ENCODE measurements at regions not wholly inside any gene's neighbourhood (a gene's known extent, or its start where the extent isn't known, plus 50 kb on each side); places are given as distances from the start of the nearest gene placed in this dataset.

DNA sequence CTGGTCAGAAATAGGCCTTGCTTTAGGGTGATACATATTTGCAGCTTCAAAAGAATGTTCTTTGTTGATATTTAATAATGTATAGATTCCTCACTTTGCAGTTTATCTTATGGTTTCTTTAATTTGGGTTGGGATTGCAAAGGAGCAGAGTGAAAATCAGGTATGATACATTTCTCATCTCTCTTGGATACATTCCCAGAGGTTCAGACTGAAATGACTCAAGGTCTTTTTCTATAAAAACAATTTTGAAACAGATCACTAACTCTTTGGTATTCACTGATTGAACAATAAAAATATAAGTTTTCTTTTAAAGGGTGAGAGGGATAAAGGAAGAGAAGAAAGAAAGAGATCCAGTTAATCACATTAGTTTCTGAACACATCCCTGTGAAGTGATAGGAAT lies 606.5 kb upstream of the CAMK1G start:
- no peak for DNase-seq (ENCODE audit: low read depth)
- no peak overlapping the region for H3K4me3 ChIP-seq (ENCODE audit: low read depth, low read length)
- TF ChIP-seq, protein P1, sequence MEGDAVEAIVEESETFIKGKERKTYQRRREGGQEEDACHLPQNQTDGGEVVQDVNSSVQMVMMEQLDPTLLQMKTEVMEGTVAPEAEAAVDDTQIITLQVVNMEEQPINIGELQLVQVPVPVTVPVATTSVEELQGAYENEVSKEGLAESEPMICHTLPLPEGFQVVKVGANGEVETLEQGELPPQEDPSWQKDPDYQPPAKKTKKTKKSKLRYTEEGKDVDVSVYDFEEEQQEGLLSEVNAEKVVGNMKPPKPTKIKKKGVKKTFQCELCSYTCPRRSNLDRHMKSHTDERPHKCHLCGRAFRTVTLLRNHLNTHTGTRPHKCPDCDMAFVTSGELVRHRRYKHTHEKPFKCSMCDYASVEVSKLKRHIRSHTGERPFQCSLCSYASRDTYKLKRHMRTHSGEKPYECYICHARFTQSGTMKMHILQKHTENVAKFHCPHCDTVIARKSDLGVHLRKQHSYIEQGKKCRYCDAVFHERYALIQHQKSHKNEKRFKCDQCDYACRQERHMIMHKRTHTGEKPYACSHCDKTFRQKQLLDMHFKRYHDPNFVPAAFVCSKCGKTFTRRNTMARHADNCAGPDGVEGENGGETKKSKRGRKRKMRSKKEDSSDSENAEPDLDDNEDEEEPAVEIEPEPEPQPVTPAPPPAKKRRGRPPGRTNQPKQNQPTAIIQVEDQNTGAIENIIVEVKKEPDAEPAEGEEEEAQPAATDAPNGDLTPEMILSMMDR (IDR thresholded peaks at IDR 0.05; ENCODE audit: insufficient read depth, low read length, poor library complexity, severe bottlenecking), result no peak
- H3K27me3 ChIP-seq (ENCODE audit: control insufficient read depth, insufficient read depth, low read length), result no peaks in the 10 kb centered on the region
- H3K36me3 ChIP-seq (ENCODE audit: control insufficient read depth, insufficient read depth, low read length), result no peaks in the 10 kb centered on the region

GRCh38 chr1:208977638-208978256 lies 605.8 kb upstream of the CAMK1G start:
- no peaks in the 10 kb centered on the region for H3K27me3 ChIP-seq (ENCODE audit: control insufficient read depth, insufficient read depth, low read length)
- DNase-seq (ENCODE audit: low read depth), result no peak

GRCh38 chr1:208979776-208980175 lies 603.7 kb upstream of the CAMK1G start:
- H3K27me3 ChIP-seq (ENCODE audit: control insufficient read depth, insufficient read depth, low read length), result no peaks in the 10 kb centered on the region
- H3K4me3 ChIP-seq (ENCODE audit: low read depth, low read length), result no peak overlapping the region
- DNase-seq (ENCODE audit: low read depth), result no peak
- H3K36me3 ChIP-seq (ENCODE audit: control insufficient read depth, insufficient read depth, low read length), result no peaks in the 10 kb centered on the region
- TF ChIP-seq, protein P1 (IDR thresholded peaks at IDR 0.05; ENCODE audit: insufficient read depth, low read length, poor library complexity, severe bottlenecking), result no peak

More at GRCh38 chr1:208977638-208978256, 605.8 kb upstream of the CAMK1G start:
- Histone ChIP-seq H3K36me3 (ENCODE audit: control insufficient read depth, insufficient read depth, low read length) (no peaks in the 10 kb centered on the region), H3K4me3 (ENCODE audit: low read depth, low read length) (no peak overlapping the region)
- TF ChIP-seq, protein P1 (IDR thresholded peaks at IDR 0.05; ENCODE audit: insufficient read depth, low read length, poor library complexity, severe bottlenecking), result no peak

DNA sequence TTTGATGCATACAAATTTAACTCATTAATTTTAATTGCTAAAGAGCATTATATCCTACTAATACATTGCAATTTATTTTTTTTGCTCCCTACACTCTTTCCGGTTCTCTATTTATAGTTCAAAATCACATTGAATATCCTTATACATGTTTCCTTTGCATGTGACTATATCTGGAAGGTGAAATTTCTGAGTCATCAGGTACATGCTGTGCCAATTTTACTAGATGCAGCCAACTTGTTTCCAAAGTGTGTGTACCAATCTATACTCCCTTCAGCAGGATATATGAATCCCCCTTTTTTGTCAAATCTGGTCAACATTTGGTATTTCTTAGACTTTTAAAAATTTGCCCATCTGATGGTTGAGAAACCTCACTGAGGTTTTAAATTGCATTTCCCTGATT lies 602.9 kb upstream of the CAMK1G start:
- Histone ChIP-seq H3K4me3 (ENCODE audit: low read depth, low read length) (no peak overlapping the region), H3K36me3 (ENCODE audit: control insufficient read depth, insufficient read depth, low read length) (no peaks in the 10 kb centered on the region), H3K27me3 (ENCODE audit: control insufficient read depth, insufficient read depth, low read length) (no peaks in the 10 kb centered on the region)
- no peak for DNase-seq (ENCODE audit: low read depth)
- TF ChIP-seq, protein P1 (IDR thresholded peaks at IDR 0.05; ENCODE audit: insufficient read depth, low read length, poor library complexity, severe bottlenecking), result no peak

DNA sequence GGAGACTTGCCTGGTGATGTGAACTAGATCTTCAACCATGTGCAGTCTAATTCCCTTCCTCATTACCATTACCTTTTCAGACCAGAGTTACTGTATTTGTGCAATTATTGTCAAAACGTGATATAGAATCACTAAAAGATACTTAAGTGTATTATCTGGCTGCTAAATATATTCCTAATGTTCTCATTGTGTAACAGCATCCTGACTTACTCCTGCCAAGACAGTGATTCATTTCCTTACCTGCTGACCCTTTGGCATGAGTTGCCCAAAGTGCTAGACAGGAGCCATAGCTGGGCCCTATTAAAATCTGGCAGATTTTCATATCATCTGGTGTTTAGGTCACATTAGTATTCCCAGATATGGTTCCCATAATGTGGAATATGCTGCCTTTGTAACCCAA lies 598.3 kb upstream of the CAMK1G start:
- Histone ChIP-seq H3K4me3 (ENCODE audit: low read depth, low read length) (no peak overlapping the region), H3K27me3 (ENCODE audit: control insufficient read depth, insufficient read depth, low read length) (no peaks in the 10 kb centered on the region), H3K36me3 (ENCODE audit: control insufficient read depth, insufficient read depth, low read length) (no peaks in the 10 kb centered on the region)
- no peak for DNase-seq (ENCODE audit: low read depth)
- TF ChIP-seq, protein P1 (IDR thresholded peaks at IDR 0.05; ENCODE audit: insufficient read depth, low read length, poor library complexity, severe bottlenecking), result no peak

GRCh38 chr1:208988811-208989222 lies 594.7 kb upstream of the CAMK1G start:
- DNase-seq (ENCODE audit: low read depth), result peak; percentile 44
- Histone ChIP-seq H3K4me3 (ENCODE audit: low read depth, low read length) (peak overlapping the region; percentile 11), H3K27me3 (ENCODE audit: control insufficient read depth, insufficient read depth, low read length) (no peaks in the 10 kb centered on the region), H3K36me3 (ENCODE audit: control insufficient read depth, insufficient read depth, low read length) (no peaks in the 10 kb centered on the region)
- TF ChIP-seq, protein P1 (IDR thresholded peaks at IDR 0.05; ENCODE audit: insufficient read depth, low read length, poor library complexity, severe bottlenecking), result no peak
